WERI-Rb-1 (cell line): ENCODE measurements at regions not wholly inside any gene's neighbourhood (a gene's known extent, or its start where the extent isn't known, plus 50 kb on each side); places are given as distances from the start of the nearest gene placed in this dataset.

Source experiments
- DNase-seq: peaks from one replicate; pipeline ENCODE4 v3.0.0-alpha.2; 2020
- H3K27ac ChIP-seq: fragments of 250-450 bp; sonication (Bioruptor Pico); 2 replicates; pipeline ENCODE4 v1.5.1; 2020; ENCODE audit warnings: mild to moderate bottlenecking, moderate library complexity
- H3K27me3 ChIP-seq: fragments of 250-450 bp; sonication (Bioruptor Pico); 2 replicates; pipeline ENCODE4 v1.5.1; 2021; ENCODE audit warnings: mild to moderate bottlenecking, low read depth, moderate library complexity; ENCODE audit not compliant: insufficient read depth, severe bottlenecking
- H3K36me3 ChIP-seq: fragments of 250-450 bp; sonication (Bioruptor Pico); 2 replicates; pipeline ENCODE4 v1.5.1; 2020; ENCODE audit warnings: mild to moderate bottlenecking, moderate library complexity
- H3K4me3 ChIP-seq: 2 replicates; pipeline ENCODE4 v1.5.1; 2011; ENCODE audit warnings: low read depth, mild to moderate bottlenecking, control low read depth, low read length
- H3K9me3 ChIP-seq: fragments of 250-450 bp; sonication (Bioruptor Pico); 2 replicates; pipeline ENCODE4 v1.5.1; 2021; ENCODE audit warnings: mild to moderate bottlenecking, moderate library complexity; ENCODE audit not compliant: severe bottlenecking
- TF ChIP-seq, protein P1 (sequence below): IDR thresholded peaks from 2 replicates; pipeline ENCODE4 v1.5.1; 2011; ENCODE audit warnings: low read depth, mild to moderate bottlenecking, control low read depth, inconsistent platforms, low read length

GRCh38 chrX:139194571-139195280 lies 335.8 kb upstream of the F9 start:
- no peak overlapping the region for H3K27ac ChIP-seq
- DNase-seq = no peak
- no peaks in the 10 kb centered on the region for H3K9me3 ChIP-seq
- TF ChIP-seq, protein P1, sequence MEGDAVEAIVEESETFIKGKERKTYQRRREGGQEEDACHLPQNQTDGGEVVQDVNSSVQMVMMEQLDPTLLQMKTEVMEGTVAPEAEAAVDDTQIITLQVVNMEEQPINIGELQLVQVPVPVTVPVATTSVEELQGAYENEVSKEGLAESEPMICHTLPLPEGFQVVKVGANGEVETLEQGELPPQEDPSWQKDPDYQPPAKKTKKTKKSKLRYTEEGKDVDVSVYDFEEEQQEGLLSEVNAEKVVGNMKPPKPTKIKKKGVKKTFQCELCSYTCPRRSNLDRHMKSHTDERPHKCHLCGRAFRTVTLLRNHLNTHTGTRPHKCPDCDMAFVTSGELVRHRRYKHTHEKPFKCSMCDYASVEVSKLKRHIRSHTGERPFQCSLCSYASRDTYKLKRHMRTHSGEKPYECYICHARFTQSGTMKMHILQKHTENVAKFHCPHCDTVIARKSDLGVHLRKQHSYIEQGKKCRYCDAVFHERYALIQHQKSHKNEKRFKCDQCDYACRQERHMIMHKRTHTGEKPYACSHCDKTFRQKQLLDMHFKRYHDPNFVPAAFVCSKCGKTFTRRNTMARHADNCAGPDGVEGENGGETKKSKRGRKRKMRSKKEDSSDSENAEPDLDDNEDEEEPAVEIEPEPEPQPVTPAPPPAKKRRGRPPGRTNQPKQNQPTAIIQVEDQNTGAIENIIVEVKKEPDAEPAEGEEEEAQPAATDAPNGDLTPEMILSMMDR = no peak
- H3K4me3 ChIP-seq = no peak overlapping the region
- H3K36me3 ChIP-seq = no peaks in the 10 kb centered on the region
- peaks cover 72% of the 10 kb centered on the region for H3K27me3 ChIP-seq

DNA sequence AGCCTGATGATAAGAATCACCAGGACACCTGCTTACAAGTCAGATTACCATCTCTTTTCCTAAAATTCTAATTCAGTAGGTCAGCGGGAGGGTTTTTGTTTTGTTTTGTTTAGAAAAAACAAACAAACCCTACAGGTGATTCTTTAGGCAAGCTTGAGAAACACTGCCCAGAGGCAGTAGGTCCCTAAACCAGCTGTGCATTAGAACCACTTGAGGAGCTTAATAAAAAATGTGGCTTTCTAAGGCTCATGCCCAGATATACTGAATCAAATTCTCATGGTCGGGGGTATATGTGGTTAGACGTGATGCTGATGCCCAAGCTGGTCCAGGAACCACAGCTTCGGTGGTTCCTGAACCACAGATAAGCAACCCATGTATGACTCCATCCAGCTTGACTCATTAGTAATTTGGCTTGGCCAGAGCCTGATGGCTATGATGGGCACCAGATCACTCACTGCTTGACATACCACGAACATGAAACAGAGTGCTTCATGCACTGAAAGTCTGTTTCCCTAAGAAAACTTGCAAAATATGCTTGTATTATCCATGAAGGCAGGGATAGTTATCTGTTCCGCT lies 338.1 kb upstream of the F9 start:
- Histone ChIP-seq H3K36me3 (no peaks in the 10 kb centered on the region), H3K27me3 (peaks cover 63% of the 10 kb centered on the region), H3K27ac (no peak overlapping the region), H3K4me3 (no peak overlapping the region), H3K9me3 (no peaks in the 10 kb centered on the region)
- TF ChIP-seq, protein P1 = no peak
- DNase-seq = no peak

GRCh38 chrX:139191746-139192385 lies 338.7 kb upstream of the F9 start:
- no peak overlapping the region for H3K4me3 ChIP-seq
- H3K9me3 ChIP-seq = no peaks in the 10 kb centered on the region
- no peak overlapping the region for H3K27ac ChIP-seq
- no peaks in the 10 kb centered on the region for H3K36me3 ChIP-seq
- TF ChIP-seq, protein P1 = no peak
- peaks cover 58% of the 10 kb centered on the region for H3K27me3 ChIP-seq
- no peak for DNase-seq

GRCh38 chrX:139191286-139191685 lies 339.3 kb upstream of the F9 start:
- H3K27me3 ChIP-seq = peaks cover 52% of the 10 kb centered on the region
- TF ChIP-seq, protein P1 = no peak
- no peak for DNase-seq
- no peaks in the 10 kb centered on the region for H3K9me3 ChIP-seq
- H3K36me3 ChIP-seq = no peaks in the 10 kb centered on the region
- H3K4me3 ChIP-seq = no peak overlapping the region
- H3K27ac ChIP-seq = no peak overlapping the region

- no peak overlapping the region for H3K27ac ChIP-seq
- no peak overlapping the region for H3K4me3 ChIP-seq
- DNase-seq = no peak
- H3K36me3 ChIP-seq = no peaks in the 10 kb centered on the region
- no peaks in the 10 kb centered on the region for H3K9me3 ChIP-seq
- TF ChIP-seq, protein P1 = no peak
- H3K27me3 ChIP-seq = peaks cover 31% of the 10 kb centered on the region
Observed at GRCh38 chrX:139187738-139188137, 342.8 kb upstream of the F9 start.
